HT1080 (cell line): ENCODE measurements at regions not wholly inside any gene's neighbourhood (a gene's known extent, or its start where the extent isn't known, plus 50 kb on each side); places are given as distances from the start of the nearest gene placed in this dataset.
A peak's percentile ranks its signal among the peaks of the same experiment; 100 is the strongest.

Experiments used
- DNase-seq: peaks from one replicate; pipeline ENCODE4 v3.0.0-alpha.2; 2015; ENCODE audit warnings: low read depth

GRCh38 chr1:209354840-209355165, 228.7 kb upstream of the CAMK1G start:
- no peak for DNase-seq

GRCh38 chr1:209355415-209355814, 228.1 kb upstream of the CAMK1G start:
- no peak for DNase-seq

- peak; percentile 18 for DNase-seq
Observed at GRCh38 chr1:209356976-209357377, 226.5 kb upstream of the CAMK1G start.

GRCh38 chr1:209363112-209363511, 220.4 kb upstream of the CAMK1G start:
- DNase-seq: no peak

- DNase-seq: peak; percentile 52
Observed at GRCh38 chr1:209364716-209365115, 218.8 kb upstream of the CAMK1G start.

GRCh38 chr1:209367061-209367772, 216.3 kb upstream of the CAMK1G start:
- no peak for DNase-seq

GRCh38 chr1:209368864-209369598, 214.5 kb upstream of the CAMK1G start:
- peak; percentile 94 for DNase-seq

GRCh38 chr1:209370241-209370995, 213.1 kb upstream of the CAMK1G start:
- no peak for DNase-seq

- DNase-seq: no peak
Observed at GRCh38 chr1:209375097-209375496, 208.4 kb upstream of the CAMK1G start.

GRCh38 chr1:209375671-209376365, 207.7 kb upstream of the CAMK1G start:
- peak; percentile 61 for DNase-seq

- DNase-seq: no peak
Observed at GRCh38 chr1:209376774-209377173, 206.7 kb upstream of the CAMK1G start.

GRCh38 chr1:209377995-209378394, 205.5 kb upstream of the CAMK1G start:
- no peak for DNase-seq

- no peak for DNase-seq
Observed at GRCh38 chr1:209379280-209379679, 204.2 kb upstream of the CAMK1G start.

- no peak for DNase-seq
Observed at GRCh38 chr1:209380420-209380819, 203.1 kb upstream of the CAMK1G start.

- no peak for DNase-seq
Observed at GRCh38 chr1:209382231-209383100, 201.0 kb upstream of the CAMK1G start.

- DNase-seq: no peak
Observed at GRCh38 chr1:209383422-209383821, 200.1 kb upstream of the CAMK1G start.

GRCh38 chr1:209383907-209384709, 199.4 kb upstream of the CAMK1G start:
- DNase-seq: no peak

- no peak for DNase-seq
Observed at GRCh38 chr1:209384710-209385550, 198.6 kb upstream of the CAMK1G start.

GRCh38 chr1:209386156-209386555, 197.4 kb upstream of the CAMK1G start:
- no peak for DNase-seq
